GM18520 (cell line): ENCODE measurements at regions not wholly inside any gene's neighbourhood (a gene's known extent, or its start where the extent isn't known, plus 50 kb on each side); places are given as distances from the start of the nearest gene placed in this dataset.

ENCODE experiments used
- ATAC-seq: cut with Tn5 transposase; IDR thresholded peaks from one replicate; pipeline ENCODE4 v1.9.1; 2021; ENCODE audit not compliant: unreplicated experiment

- no peak for ATAC-seq
These were observed 141.8 kb upstream of the PRDX4 start for GRCh38 chrX:23525531-23525930.

GRCh38 chrX:23540532-23540931 lies 126.8 kb upstream of the PRDX4 start:
- ATAC-seq = no peak

- no peak for ATAC-seq
These were observed 119.1 kb upstream of the PRDX4 start for GRCh38 chrX:23548164-23548563.

- no peak for ATAC-seq
These were observed 115.0 kb upstream of the PRDX4 start for GRCh38 chrX:23552303-23552702.

- no peak for ATAC-seq
These were observed 113.0 kb upstream of the PRDX4 start for GRCh38 chrX:23554304-23554703.

- ATAC-seq = no peak
These were observed 110.2 kb upstream of the PRDX4 start for GRCh38 chrX:23557070-23557469.

GRCh38 chrX:23559975-23560374 lies 107.3 kb upstream of the PRDX4 start:
- ATAC-seq = no peak

- no peak for ATAC-seq
These were observed 96.5 kb upstream of the PRDX4 start for GRCh38 chrX:23570674-23571343.

GRCh38 chrX:23575281-23575680 lies 92.0 kb upstream of the PRDX4 start:
- no peak for ATAC-seq

GRCh38 chrX:23578079-23578478 lies 89.2 kb upstream of the PRDX4 start:
- no peak for ATAC-seq

- no peak for ATAC-seq
These were observed 77.8 kb upstream of the PRDX4 start for GRCh38 chrX:23589496-23589895.

GRCh38 chrX:23592741-23593140 lies 74.6 kb upstream of the PRDX4 start:
- ATAC-seq = no peak

GRCh38 chrX:23598575-23598974 lies 68.7 kb upstream of the PRDX4 start:
- ATAC-seq = no peak

GRCh38 chrX:23603501-23603900 lies 63.8 kb upstream of the PRDX4 start:
- ATAC-seq = no peak

GRCh38 chrX:23610495-23610894 lies 56.8 kb upstream of the PRDX4 start:
- ATAC-seq = no peak

- ATAC-seq = no peak
These were observed 54.4 kb upstream of the PRDX4 start for GRCh38 chrX:23612846-23613245.

- ATAC-seq = no peak
These were observed 50.9 kb upstream of the PRDX4 start for GRCh38 chrX:23616361-23616760.
